ENCODE measurements at regions not wholly inside any gene's neighbourhood (a gene's known extent, or its start where the extent isn't known, plus 50 kb on each side); places are given as distances from the start of the nearest gene placed in this dataset.
"Not testable (repeated sequence)": the region's sequence is repeated elsewhere in the genome, so short reads cannot be mapped to it uniquely, and the experiment has no call there.

- no peak for DNase-seq
These were observed 125.8 kb downstream of the OXSM start for GRCh38 chr3:25915673-25916072.

DNA sequence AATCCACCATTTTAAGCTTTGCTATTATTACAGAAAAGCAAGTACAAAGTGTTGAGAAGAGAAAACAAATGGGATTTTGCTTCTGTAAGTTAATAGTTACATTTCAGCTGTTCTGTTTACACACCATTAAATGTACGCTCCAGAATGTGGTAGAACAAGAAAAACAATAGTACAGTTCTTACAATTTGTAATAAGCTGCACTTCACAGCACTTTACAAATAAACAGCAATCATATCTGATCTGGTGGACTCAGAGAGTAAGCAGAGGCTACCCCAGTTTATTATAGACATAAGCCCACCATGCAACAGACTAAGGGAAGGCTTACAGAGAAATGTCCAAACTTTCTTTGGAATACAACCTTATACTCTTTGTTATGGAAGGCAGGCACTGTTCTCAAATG, 126.4 kb downstream of the OXSM start:
- no peak overlapping the region for H3K4me3 ChIP-seq (ENCODE audit: low read depth, low read length)
- no peaks in the 10 kb centered on the region for H3K27me3 ChIP-seq
- H3K4me1 ChIP-seq = no peaks in the 10 kb centered on the region
- DNase-seq = no peak
- no peaks in the 10 kb centered on the region for H3K36me3 ChIP-seq
- no peak for TF ChIP-seq CTCF (IDR thresholded peaks at IDR 0.05; ENCODE audit: low read depth, low read length)
- H3K9me3 ChIP-seq = no peaks in the 10 kb centered on the region

More at GRCh38 chr3:25915673-25916072, 125.8 kb downstream of the OXSM start:
- Histone ChIP-seq H3K9me3 (no peaks in the 10 kb centered on the region), H3K4me3 (ENCODE audit: low read depth, low read length) (no peak overlapping the region), H3K4me1 (no peaks in the 10 kb centered on the region), H3K36me3 (no peaks in the 10 kb centered on the region), H3K27me3 (no peaks in the 10 kb centered on the region)
- no peak for TF ChIP-seq CTCF (IDR thresholded peaks at IDR 0.05; ENCODE audit: low read depth, low read length)

DNA sequence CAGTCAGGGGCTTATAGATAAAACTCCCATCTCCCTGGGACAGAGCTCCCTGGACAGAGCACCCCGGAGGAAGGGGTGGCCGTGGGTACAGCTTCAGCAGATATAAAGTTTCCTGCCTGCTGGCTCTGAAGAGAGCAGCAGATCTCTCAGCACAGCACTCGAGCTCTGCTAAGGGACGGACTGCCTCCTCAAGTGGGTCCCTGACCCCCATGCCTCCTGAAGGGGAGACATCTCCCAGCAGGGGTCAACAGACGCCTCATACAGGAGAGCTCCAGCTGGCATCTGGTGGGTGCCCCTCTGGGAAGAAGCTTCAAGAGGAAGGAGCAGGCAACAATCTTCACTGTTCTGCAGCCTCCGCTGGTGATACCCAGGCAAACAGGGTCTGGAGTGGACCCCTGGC, 142.1 kb downstream of the OXSM start:
- H3K9me3 ChIP-seq, H3K27me3 ChIP-seq: not testable (repeated sequence)

DNA sequence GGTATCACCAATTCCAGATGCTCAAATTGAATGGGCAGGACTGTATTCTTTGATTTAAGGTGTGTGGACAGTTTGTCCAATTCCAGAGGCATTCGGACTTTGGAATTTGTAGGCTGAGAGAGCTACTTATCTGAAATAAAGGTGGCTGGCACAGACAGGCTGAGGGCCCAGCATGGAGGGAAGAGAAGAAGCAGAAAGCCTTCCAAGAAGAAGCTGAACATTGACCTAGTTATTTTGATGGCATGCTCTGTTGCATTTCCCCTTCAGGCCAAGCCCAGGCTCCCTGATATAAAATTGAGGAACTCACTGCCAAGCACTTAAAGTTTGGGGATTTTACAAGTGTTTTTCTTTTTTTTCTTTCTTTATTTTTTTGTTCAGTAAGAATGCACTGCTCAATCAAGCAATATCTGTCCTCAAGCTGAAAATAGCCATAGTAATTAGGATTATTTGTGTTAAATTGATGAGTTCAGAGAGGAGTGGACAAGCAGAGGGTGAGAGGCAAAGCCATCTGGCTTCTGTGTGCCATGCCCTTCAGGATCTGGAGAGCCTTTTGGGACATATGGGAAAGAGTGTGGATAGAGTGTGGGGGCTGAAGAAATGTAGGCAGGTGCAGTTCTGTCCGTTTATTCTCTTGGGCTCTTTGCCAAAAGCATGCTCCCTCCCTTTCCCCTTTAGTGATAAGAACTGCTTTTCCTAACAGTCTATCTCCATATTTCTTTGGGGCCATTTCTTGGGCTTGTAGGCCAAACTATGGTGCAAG, 148.9 kb downstream of the OXSM start:
- TF ChIP-seq CTCF (IDR thresholded peaks at IDR 0.05; ENCODE audit: low read depth, low read length) = no peak
- no peak for DNase-seq
- Histone ChIP-seq H3K4me3 (ENCODE audit: low read depth, low read length) (no peak overlapping the region), H3K9me3 (no peaks in the 10 kb centered on the region), H3K36me3 (no peaks in the 10 kb centered on the region), H3K27me3 (no peaks in the 10 kb centered on the region), H3K4me1 (no peaks in the 10 kb centered on the region)

More for the DNA sequence above, 142.1 kb downstream of the OXSM start:
- H3K36me3 ChIP-seq; DNase-seq; H3K4me3 ChIP-seq (ENCODE audit: low read depth, low read length); H3K4me1 ChIP-seq: not testable (repeated sequence)

GRCh38 chr3:25940935-25941334, 151.0 kb downstream of the OXSM start:
- Histone ChIP-seq H3K4me3 (ENCODE audit: low read depth, low read length) (no peak overlapping the region), H3K27me3 (no peaks in the 10 kb centered on the region), H3K9me3 (no peaks in the 10 kb centered on the region), H3K4me1 (no peaks in the 10 kb centered on the region), H3K36me3 (no peaks in the 10 kb centered on the region)
- no peak for TF ChIP-seq CTCF (IDR thresholded peaks at IDR 0.05; ENCODE audit: low read depth, low read length)
- no peak for DNase-seq

GRCh38 chr3:25944329-25944728, 154.4 kb downstream of the OXSM start:
- Histone ChIP-seq H3K9me3 (no peaks in the 10 kb centered on the region), H3K27me3 (no peaks in the 10 kb centered on the region), H3K36me3 (no peaks in the 10 kb centered on the region), H3K4me3 (ENCODE audit: low read depth, low read length) (no peak overlapping the region), H3K4me1 (no peaks in the 10 kb centered on the region)
- no peak for TF ChIP-seq CTCF (IDR thresholded peaks at IDR 0.05; ENCODE audit: low read depth, low read length)
- peak; percentile 8 for DNase-seq

Data from BE2C (cell line).